ENCODE measurements at regions not wholly inside any gene's neighbourhood (a gene's known extent, or its start where the extent isn't known, plus 50 kb on each side); places are given as distances from the start of the nearest gene placed in this dataset.

GRCh38 chr10:130511766-130512165 lies 375.6 kb downstream of the GLRX3 start:
- TF ChIP-seq JUNB (IDR thresholded peaks at IDR 0.05; ENCODE audit: unreplicated experiment) (no peak), STAT1 (IDR thresholded peaks at IDR 0.05; ENCODE audit: unreplicated experiment) (no peak), EZH2 (IDR thresholded peaks at IDR 0.05; ENCODE audit: low read depth, unreplicated experiment) (no peak), EZH2phosphoT487 (IDR thresholded peaks at IDR 0.05; ENCODE audit: unreplicated experiment) (no peak), CTCF (conservative IDR thresholded peaks at IDR 0.05; ENCODE audit: low read depth in 2 of 2) (no peak), ETS1 (IDR thresholded peaks at IDR 0.05) (no peak), ZNF114 (CRISPR knock-in tag; IDR thresholded peaks at IDR 0.05) (no peak), REST (IDR thresholded peaks at IDR 0.05; ENCODE audit: unreplicated experiment) (no peak), CREB1 (CRISPR knock-in tag; IDR thresholded peaks at IDR 0.05; ENCODE audit: low read depth) (no peak), POLR2AphosphoS5 (IDR thresholded peaks at IDR 0.05; ENCODE audit: low read depth) (no peak)
- Histone ChIP-seq H3K27me3 (ENCODE audit: insufficient read depth) (no peaks in the 10 kb centered on the region), H2AFZ (no peak overlapping the region), H3K4me1 (ENCODE audit: insufficient read depth) (no peaks in the 10 kb centered on the region), H3K4me2 (no peak overlapping the region), H3K9me2 (ENCODE audit: insufficient read depth) (no peaks in the 10 kb centered on the region), H3K27ac (ENCODE audit: low read depth) (no peak overlapping the region), H4K20me1 (replicated peaks; ENCODE audit: insufficient read depth) (no peaks in the 10 kb centered on the region), H3F3A (replicated peaks; ENCODE audit: low read depth) (no peaks in the 10 kb centered on the region), H3K79me2 (replicated peaks; ENCODE audit: insufficient read depth) (no peaks in the 10 kb centered on the region), H3K36me3 (ENCODE audit: insufficient read depth) (0 out of 2 replicates have a peak, but pooled peaks cover 5% of the 10 kb centered on the region), H3K4me3 (no peak overlapping the region)
- H3K4me1 Mint-ChIP-seq: no peaks in the 10 kb centered on the region
- peaks cover 8% of the 10 kb centered on the region for H3K27me3 Mint-ChIP-seq (ENCODE audit: insufficient read depth, low read depth, poor library complexity)
- peaks cover 100% of the 10 kb centered on the region for H3K9me3 Mint-ChIP-seq
- H3K36me3 Mint-ChIP-seq (ENCODE audit: low read depth): peaks cover 44% of the 10 kb centered on the region
- no peak for DNase-seq (ENCODE audit: low spot score)
- no peak overlapping the region for H3K27ac Mint-ChIP-seq
- no peak overlapping the region for H3K4me3 Mint-ChIP-seq
- ATAC-seq: no peak

GRCh38 chr10:130512936-130513335 lies 376.7 kb downstream of the GLRX3 start:
- H3K36me3 Mint-ChIP-seq (ENCODE audit: low read depth): peaks cover 53% of the 10 kb centered on the region
- no peaks in the 10 kb centered on the region for H3K4me1 Mint-ChIP-seq
- no peak for DNase-seq (ENCODE audit: low spot score)
- no peak for TF ChIP-seq ZNF114 (CRISPR knock-in tag; IDR thresholded peaks at IDR 0.05)
- no peak for TF ChIP-seq CREB1 (CRISPR knock-in tag; IDR thresholded peaks at IDR 0.05; ENCODE audit: low read depth)
- TF ChIP-seq JUNB (IDR thresholded peaks at IDR 0.05; ENCODE audit: unreplicated experiment): no peak
- TF ChIP-seq EZH2phosphoT487 (IDR thresholded peaks at IDR 0.05; ENCODE audit: unreplicated experiment): no peak
- no peak for TF ChIP-seq NANOG (IDR thresholded peaks at IDR 0.05; ENCODE audit: borderline replicate concordance)
- TF ChIP-seq ETS1 (IDR thresholded peaks at IDR 0.05): no peak
- no peak for TF ChIP-seq ZNF331 (CRISPR knock-in tag; IDR thresholded peaks at IDR 0.05; ENCODE audit: low read depth)
- TF ChIP-seq CTCF (conservative IDR thresholded peaks at IDR 0.05; ENCODE audit: low read depth in 2 of 2): no peak
- no peak for TF ChIP-seq STAT1 (IDR thresholded peaks at IDR 0.05; ENCODE audit: unreplicated experiment)

More at GRCh38 chr10:130512936-130513335, 376.7 kb downstream of the GLRX3 start:
- Histone ChIP-seq H3K4me1 (ENCODE audit: insufficient read depth) (no peaks in the 10 kb centered on the region), H3K9me2 (ENCODE audit: insufficient read depth) (no peaks in the 10 kb centered on the region), H3K27me3 (ENCODE audit: insufficient read depth) (no peaks in the 10 kb centered on the region), H3K79me2 (replicated peaks; ENCODE audit: insufficient read depth) (no peaks in the 10 kb centered on the region), H3K27ac (ENCODE audit: low read depth) (no peak overlapping the region), H3K4me3 (no peak overlapping the region), H2AFZ (no peak overlapping the region), H3F3A (replicated peaks; ENCODE audit: low read depth) (no peaks in the 10 kb centered on the region), H3K36me3 (ENCODE audit: insufficient read depth) (0 out of 2 replicates have a peak, but pooled peaks cover 5% of the 10 kb centered on the region), H4K20me1 (replicated peaks; ENCODE audit: insufficient read depth) (no peaks in the 10 kb centered on the region), H3K4me2 (no peak overlapping the region)
- no peak overlapping the region for H3K4me3 Mint-ChIP-seq
- H3K9me3 Mint-ChIP-seq: peaks cover 100% of the 10 kb centered on the region
- ATAC-seq: no peak
- no peak overlapping the region for H3K27ac Mint-ChIP-seq
- H3K27me3 Mint-ChIP-seq (ENCODE audit: insufficient read depth, low read depth, poor library complexity): peaks cover 5% of the 10 kb centered on the region

Data from GM23338 (cell line).